Neural cell (in vitro differentiated cells): ENCODE measurements at regions not wholly inside any gene's neighbourhood (a gene's known extent, or its start where the extent isn't known, plus 50 kb on each side); places are given as distances from the start of the nearest gene placed in this dataset.

Experiments used
- H2AFZ ChIP-seq: fragments of 200-600, 300-800 bp; sonication (generic), shearing (Covaris generic); 2 replicates; pipeline ENCODE4 v1.6.0; 2014; ENCODE audit warnings: low read depth, mild to moderate bottlenecking, antibody characterized with exemption, low read length, moderate library complexity
- H3F3A ChIP-seq: fragments of 200-600 bp; shearing (Covaris generic); 2 replicates; pipeline ENCODE4 v1.6.1; 2016; ENCODE audit warnings: mild to moderate bottlenecking, moderate library complexity, mixed read lengths, antibody characterized with exemption, low read length; ENCODE audit not compliant: insufficient read depth, poor library complexity, severe bottlenecking
- H3K27ac ChIP-seq: fragments of 200-600, 300-800 bp; sonication (generic), shearing (Covaris generic); 2 replicates; pipeline ENCODE4 v1.5.1; 2014; ENCODE audit warnings: mild to moderate bottlenecking, low read length, moderate library complexity
- H3K27me3 ChIP-seq: fragments of 300-800, 200-600 bp; sonication (generic), shearing (Covaris generic); 2 replicates; pipeline ENCODE4 v1.6.0; 2014; ENCODE audit warnings: mild to moderate bottlenecking, low read depth, low read length, moderate library complexity; ENCODE audit not compliant: insufficient read depth
- H3K36me3 ChIP-seq: fragments of 300-800, 200-600 bp; sonication (generic), shearing (Covaris generic); 2 replicates; pipeline ENCODE4 v1.5.1; 2014; ENCODE audit warnings: mild to moderate bottlenecking, antibody characterized with exemption, low read length, moderate library complexity; ENCODE audit not compliant: insufficient read depth
- H3K4me2 ChIP-seq: fragments of 300-800, 200-600 bp; sonication (generic), shearing (Covaris generic); 2 replicates; pipeline ENCODE4 v1.6.0; 2014; ENCODE audit warnings: mild to moderate bottlenecking, low read length
- H3K4me3 ChIP-seq: fragments of 300-800, 200-600 bp; sonication (generic), shearing (Covaris generic); 2 replicates; pipeline ENCODE4 v1.5.1; 2014; ENCODE audit warnings: mild to moderate bottlenecking, low read length, moderate library complexity
- H3K79me2 ChIP-seq: fragments of 200-600 bp; shearing (Covaris generic); replicated peaks from 2 replicates; pipeline ENCODE4 v1.6.0; 2014; ENCODE audit warnings: mild to moderate bottlenecking, low read length, moderate library complexity; ENCODE audit not compliant: insufficient read depth
- H3K9ac ChIP-seq: fragments of 300-800, 200-600 bp; sonication (generic), shearing (Covaris generic); 2 replicates; pipeline ENCODE4 v1.6.1; 2016; ENCODE audit warnings: mild to moderate bottlenecking, low read length, mixed read lengths
- H3K9me2 ChIP-seq: fragments of 200-600 bp; shearing (Covaris generic); 2 replicates; pipeline ENCODE4 v1.6.1; 2016; ENCODE audit warnings: mild to moderate bottlenecking, low read length, mixed read lengths; ENCODE audit not compliant: insufficient read depth
- H3K9me3 ChIP-seq: fragments of 200-600, 300-800 bp; sonication (generic), shearing (Covaris generic); 2 replicates; pipeline ENCODE4 v1.6.1; 2016; ENCODE audit warnings: mild to moderate bottlenecking, mixed run types, low read length, moderate library complexity, mixed read lengths
- H4K20me1 ChIP-seq: fragments of 200-600 bp; shearing (Covaris generic); 2 replicates; pipeline ENCODE4 v1.6.1; 2016; ENCODE audit warnings: mild to moderate bottlenecking, mixed run types; ENCODE audit not compliant: insufficient read depth
- CTCF ChIP-seq: fragments of 450-650 bp; IDR thresholded peaks from 2 replicates; pipeline ENCODE4 v1.5.1; 2014; ENCODE audit warnings: antibody characterized with exemption, mild to moderate bottlenecking, moderate library complexity; ENCODE audit not compliant: poor library complexity, severe bottlenecking
- EP300 ChIP-seq: fragments of 450-650 bp; conservative IDR thresholded peaks from 2 replicates; pipeline ENCODE4 v1.6.1; 2014; ENCODE audit warnings: antibody characterized with exemption, mild to moderate bottlenecking, moderate library complexity; ENCODE audit not compliant: poor library complexity, severe bottlenecking
- EZH2 ChIP-seq: fragments of 200-600, 300-800 bp; shearing (Covaris generic), sonication (generic); IDR thresholded peaks from 2 replicates; pipeline ENCODE4 v1.6.1; 2014; ENCODE audit warnings: antibody characterized with exemption, low read length, borderline replicate concordance, mild to moderate bottlenecking; ENCODE audit not compliant: insufficient read depth, poor library complexity, severe bottlenecking
- MXI1 ChIP-seq: fragments of 450-650 bp; conservative IDR thresholded peaks from 2 replicates; pipeline ENCODE4 v1.6.1; 2014; ENCODE audit warnings: antibody characterized with exemption, mild to moderate bottlenecking; ENCODE audit not compliant: poor library complexity, severe bottlenecking
- POLR2AphosphoS5 ChIP-seq: IDR thresholded peaks from 2 replicates; pipeline ENCODE4 v1.6.1; 2012
- RAD21 ChIP-seq: fragments of 450-650 bp; conservative IDR thresholded peaks from 2 replicates; pipeline ENCODE4 v1.6.1; 2014; ENCODE audit warnings: antibody characterized with exemption, mild to moderate bottlenecking, moderate library complexity
- SMC3 ChIP-seq: fragments of 450-650 bp; conservative IDR thresholded peaks from 2 replicates; pipeline ENCODE4 v1.6.1; 2014; ENCODE audit warnings: antibody characterized with exemption, mild to moderate bottlenecking, moderate library complexity; ENCODE audit not compliant: poor library complexity
- TAF1 ChIP-seq: IDR thresholded peaks from 2 replicates; pipeline ENCODE4 v1.6.1; 2012; ENCODE audit warnings: low read depth
- TF ChIP-seq, protein P1 (sequence below): IDR thresholded peaks from 2 replicates; pipeline ENCODE4 v1.6.1; 2012; ENCODE audit warnings: borderline replicate concordance

- no peaks in the 10 kb centered on the region for H3K36me3 ChIP-seq
- H4K20me1 ChIP-seq: no peaks in the 10 kb centered on the region
- H2AFZ ChIP-seq: no peak overlapping the region
- no peak overlapping the region for H3K9ac ChIP-seq
- H3K27ac ChIP-seq: no peak overlapping the region
- no peaks in the 10 kb centered on the region for H3K27me3 ChIP-seq
- TF ChIP-seq EP300 (no peak), RAD21 (no peak), TAF1 (no peak), EZH2 (no peak), CTCF (no peak), MXI1 (no peak), POLR2AphosphoS5 (no peak), SMC3 (no peak)
- TF ChIP-seq, protein P1, sequence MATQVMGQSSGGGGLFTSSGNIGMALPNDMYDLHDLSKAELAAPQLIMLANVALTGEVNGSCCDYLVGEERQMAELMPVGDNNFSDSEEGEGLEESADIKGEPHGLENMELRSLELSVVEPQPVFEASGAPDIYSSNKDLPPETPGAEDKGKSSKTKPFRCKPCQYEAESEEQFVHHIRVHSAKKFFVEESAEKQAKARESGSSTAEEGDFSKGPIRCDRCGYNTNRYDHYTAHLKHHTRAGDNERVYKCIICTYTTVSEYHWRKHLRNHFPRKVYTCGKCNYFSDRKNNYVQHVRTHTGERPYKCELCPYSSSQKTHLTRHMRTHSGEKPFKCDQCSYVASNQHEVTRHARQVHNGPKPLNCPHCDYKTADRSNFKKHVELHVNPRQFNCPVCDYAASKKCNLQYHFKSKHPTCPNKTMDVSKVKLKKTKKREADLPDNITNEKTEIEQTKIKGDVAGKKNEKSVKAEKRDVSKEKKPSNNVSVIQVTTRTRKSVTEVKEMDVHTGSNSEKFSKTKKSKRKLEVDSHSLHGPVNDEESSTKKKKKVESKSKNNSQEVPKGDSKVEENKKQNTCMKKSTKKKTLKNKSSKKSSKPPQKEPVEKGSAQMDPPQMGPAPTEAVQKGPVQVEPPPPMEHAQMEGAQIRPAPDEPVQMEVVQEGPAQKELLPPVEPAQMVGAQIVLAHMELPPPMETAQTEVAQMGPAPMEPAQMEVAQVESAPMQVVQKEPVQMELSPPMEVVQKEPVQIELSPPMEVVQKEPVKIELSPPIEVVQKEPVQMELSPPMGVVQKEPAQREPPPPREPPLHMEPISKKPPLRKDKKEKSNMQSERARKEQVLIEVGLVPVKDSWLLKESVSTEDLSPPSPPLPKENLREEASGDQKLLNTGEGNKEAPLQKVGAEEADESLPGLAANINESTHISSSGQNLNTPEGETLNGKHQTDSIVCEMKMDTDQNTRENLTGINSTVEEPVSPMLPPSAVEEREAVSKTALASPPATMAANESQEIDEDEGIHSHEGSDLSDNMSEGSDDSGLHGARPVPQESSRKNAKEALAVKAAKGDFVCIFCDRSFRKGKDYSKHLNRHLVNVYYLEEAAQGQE: no peak
- H3K9me3 ChIP-seq: no peaks in the 10 kb centered on the region
- no peaks in the 10 kb centered on the region for H3K9me2 ChIP-seq
- H3K79me2 ChIP-seq: no peaks in the 10 kb centered on the region
- H3K4me3 ChIP-seq: no peak overlapping the region
- no peak overlapping the region for H3K4me2 ChIP-seq
- no peaks in the 10 kb centered on the region for H3F3A ChIP-seq
Measured at GRCh38 chr5:66255714-66256113, 111.6 kb downstream of the SREK1 start.

- no peak overlapping the region for H3K4me2 ChIP-seq
- TF ChIP-seq EZH2 (no peak), TAF1 (no peak), POLR2AphosphoS5 (no peak), MXI1 (no peak), CTCF (no peak), EP300 (no peak), RAD21 (no peak), SMC3 (no peak)
- TF ChIP-seq, protein P1: no peak
Measured at GRCh38 chr5:66273121-66273520, 129.0 kb downstream of the SREK1 start.

More at GRCh38 chr5:66273121-66273520, 129.0 kb downstream of the SREK1 start:
- H3K79me2 ChIP-seq: no peaks in the 10 kb centered on the region
- H3F3A ChIP-seq: no peaks in the 10 kb centered on the region
- no peaks in the 10 kb centered on the region for H3K36me3 ChIP-seq
- no peaks in the 10 kb centered on the region for H4K20me1 ChIP-seq
- no peak overlapping the region for H3K27ac ChIP-seq
- H2AFZ ChIP-seq: peak overlapping the region; percentile 14
- peak overlapping the region; percentile 26 for H3K4me3 ChIP-seq
- H3K9ac ChIP-seq: no peak overlapping the region
- no peaks in the 10 kb centered on the region for H3K27me3 ChIP-seq
- H3K9me2 ChIP-seq: no peaks in the 10 kb centered on the region
- H3K9me3 ChIP-seq: no peaks in the 10 kb centered on the region
